Fibroblast of lung (primary cell): ENCODE measurements at regions not wholly inside any gene's neighbourhood (a gene's known extent, or its start where the extent isn't known, plus 50 kb on each side); places are given as distances from the start of the nearest gene placed in this dataset.

ENCODE experiments used
- CTCF ChIP-seq, 2 donors: IDR thresholded peaks in 1 of 2; conservative IDR thresholded peaks in 1 of 2; 1 replicate in 1 of 2; 2 replicates in 1 of 2; pipeline ENCODE4 v1.5.1; 2011 to 2012; ENCODE audit warnings: low read length in 2 of 2, control low read depth in 1 of 2, inconsistent platforms in 1 of 2, low read depth in 1 of 2, mild to moderate bottlenecking in 1 of 2
- EZH2 ChIP-seq: IDR thresholded peaks from 2 replicates; pipeline ENCODE4 v1.5.1; 2012; ENCODE audit warnings: low read length, control low read depth, mild to moderate bottlenecking; ENCODE audit errors: missing control alignments

DNA sequence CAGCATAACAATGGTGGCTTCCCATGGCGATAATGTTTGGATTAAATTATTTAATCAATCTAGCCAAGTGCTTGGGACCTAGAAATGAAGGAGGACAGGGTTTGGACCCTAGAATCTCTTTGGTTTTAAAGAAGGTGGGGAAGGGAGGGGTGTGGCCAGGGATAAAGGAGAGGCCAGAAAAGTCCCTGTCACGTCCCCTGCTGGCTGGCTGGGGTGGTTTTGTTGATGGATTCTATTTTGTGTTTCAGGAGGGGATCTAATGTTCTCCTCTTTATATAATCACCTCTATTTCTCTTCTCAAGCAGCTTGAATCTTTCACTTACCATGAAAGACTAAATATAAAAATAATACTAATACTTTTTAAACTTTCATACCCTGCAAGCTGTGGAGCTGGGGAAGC lies 52.6 kb upstream of the GALR1 start:
- TF ChIP-seq CTCF (conservative IDR thresholded peaks at IDR 0.05 in 1 of 2, IDR thresholded peaks at IDR 0.05 in 1 of 2; ENCODE audit: low read depth in 1 of 2, low read length in 2 of 2) (no peak), EZH2 (no peak)
